CD14-positive monocyte (primary cell): ENCODE measurements at regions not wholly inside any gene's neighbourhood (a gene's known extent, or its start where the extent isn't known, plus 50 kb on each side); places are given as distances from the start of the nearest gene placed in this dataset.

ENCODE experiments used
- DNase-seq, 3 donors: peaks; one replicate each; pipeline ENCODE4 v3.0.0-alpha.2; 2011 to 2022
- H2AFZ ChIP-seq: 2 replicates; pipeline ENCODE4 v1.6.0; 2012; ENCODE audit warnings: mild to moderate bottlenecking, low read depth, low read length, inconsistent platforms; ENCODE audit not compliant: insufficient read depth, poor library complexity, severe bottlenecking
- H3K27ac ChIP-seq, 2 donors: 1 replicate in 1 of 2; 2 replicates in 1 of 2; pipeline ENCODE4 v1.5.1; 2012 to 2013; ENCODE audit warnings: low read length in 2 of 2, control low read depth in 1 of 2, inconsistent platforms in 1 of 2, low read depth in 1 of 2, mild to moderate bottlenecking in 1 of 2
- H3K27me3 ChIP-seq, 2 donors: one replicate each; pipeline versions ENCODE4 v1.6.0 to v1.6.1; 2011 to 2013; ENCODE audit warnings: low read length in 2 of 2; ENCODE audit not compliant: control insufficient read depth in 2 of 2, insufficient read depth in 2 of 2
- H3K36me3 ChIP-seq, 2 donors: replicated peaks in 1 of 2; 1 replicate in 1 of 2; 2 replicates in 1 of 2; pipeline versions ENCODE4 v1.5.1 to v1.6.1; 2012 to 2013; ENCODE audit warnings: low read length in 2 of 2, control low read depth in 1 of 2, inconsistent platforms in 1 of 2, mild to moderate bottlenecking in 1 of 2; ENCODE audit not compliant: insufficient read depth in 2 of 2, control insufficient read depth in 1 of 2
- H3K4me1 ChIP-seq, 2 donors: 1 replicate in 1 of 2; 2 replicates in 1 of 2; pipeline versions ENCODE4 v1.5.1 to v1.6.1; 2012 to 2013; ENCODE audit warnings: low read length in 2 of 2, control low read depth in 1 of 2, inconsistent platforms in 1 of 2, mild to moderate bottlenecking in 1 of 2, moderate library complexity in 1 of 2; ENCODE audit not compliant: insufficient read depth in 2 of 2, control insufficient read depth in 1 of 2
- H3K4me2 ChIP-seq: replicated peaks from 2 replicates; pipeline ENCODE3; 2012; ENCODE audit warnings: low read length, moderate library complexity, mild to moderate bottlenecking; ENCODE audit not compliant: poor library complexity, severe bottlenecking; ENCODE audit errors: extremely low read depth
- H3K4me3 ChIP-seq, 3 experiments: fragments of 200-600 bp in 1 of 3; sonication (generic) in 1 of 3; replicated peaks in 1 of 3; 1 replicate in 2 of 3; 2 replicates in 1 of 3; pipeline ENCODE4 v1.5.1; 2011 to 2013; ENCODE audit warnings: low read length in 3 of 3, mild to moderate bottlenecking in 3 of 3, control low read depth in 2 of 3, low read depth in 2 of 3, inconsistent platforms in 1 of 3, moderate library complexity in 1 of 3
- H3K79me2 ChIP-seq: 2 replicates; pipeline ENCODE4 v1.6.0; 2012; ENCODE audit warnings: mild to moderate bottlenecking, control low read depth, inconsistent platforms, low read length, moderate library complexity; ENCODE audit not compliant: insufficient read depth
- H3K9ac ChIP-seq: 2 replicates; pipeline ENCODE4 v1.6.0; 2017; ENCODE audit warnings: low read length, mild to moderate bottlenecking; ENCODE audit not compliant: insufficient read depth, poor library complexity, severe bottlenecking
- H3K9me3 ChIP-seq, 2 donors: replicated peaks in 1 of 2; 1 replicate in 1 of 2; 2 replicates in 1 of 2; pipeline versions ENCODE4 v1.5.1 to v1.6.1; 2012 to 2013; ENCODE audit warnings: low read length in 2 of 2, control low read depth in 1 of 2; ENCODE audit not compliant: control insufficient read depth in 1 of 2, insufficient read depth in 1 of 2
- H4K20me1 ChIP-seq: 2 replicates; pipeline ENCODE4 v1.6.0; 2012; ENCODE audit warnings: mild to moderate bottlenecking, low read length, control low read depth, moderate library complexity; ENCODE audit not compliant: insufficient read depth
- H3K27ac Mint-ChIP-seq, 7 donors: one replicate each; pipeline ENCODE4 v1.8.0; 2020; ENCODE audit warnings: mild to moderate bottlenecking in 7 of 7, mixed read lengths in 7 of 7, moderate library complexity in 6 of 7, inconsistent platforms in 2 of 7
- H3K27me3 Mint-ChIP-seq, 3 donors: one replicate each; pipeline ENCODE4 v1.8.0; 2021 to 2022; ENCODE audit warnings: low read depth in 3 of 3, mild to moderate bottlenecking in 3 of 3, mixed read lengths in 3 of 3, moderate library complexity in 3 of 3, inconsistent platforms in 1 of 3
- H3K36me3 Mint-ChIP-seq, 2 donors: one replicate each; pipeline ENCODE4 v1.8.0; 2020; ENCODE audit warnings: mixed read lengths in 2 of 2, inconsistent platforms in 1 of 2, mild to moderate bottlenecking in 1 of 2
- H3K4me1 Mint-ChIP-seq: one replicate; pipeline ENCODE4 v1.8.0; 2020; ENCODE audit warnings: mild to moderate bottlenecking, mixed read lengths
- H3K4me3 Mint-ChIP-seq, 2 donors: one replicate each; pipeline ENCODE4 v1.8.0; 2020; ENCODE audit warnings: mild to moderate bottlenecking in 2 of 2, mixed read lengths in 2 of 2, moderate library complexity in 1 of 2
- H3K9me3 Mint-ChIP-seq, 7 donors: one replicate each; pipeline ENCODE4 v1.8.0; 2020 to 2022; ENCODE audit warnings: mixed read lengths in 7 of 7, mild to moderate bottlenecking in 6 of 7, moderate library complexity in 6 of 7, inconsistent platforms in 2 of 7
- WGBS: methylation state at CpG from one replicate; pipeline ENCODE4 v1.1.5; 2013; ENCODE audit warnings: missing lambda C conversion rate; ENCODE audit not compliant: insufficient coverage; 5-methylcytosine and 5-hydroxymethylcytosine counted together
- intact Hi-C, 2 donors: fragments of 100-400 bp; cut with micrococcal nuclease; formaldehyde crosslinking; loops; one replicate each; pipeline versions ENCODE4 v1.15.0 to v1.15.1; 2023
- TF ChIP-seq, protein P1 (sequence below): fragments of 200-600 bp; IDR thresholded peaks from one replicate; pipeline ENCODE4 v1.8.0; 2022; ENCODE audit warnings: antibody characterized with exemption, mild to moderate bottlenecking

DNA sequence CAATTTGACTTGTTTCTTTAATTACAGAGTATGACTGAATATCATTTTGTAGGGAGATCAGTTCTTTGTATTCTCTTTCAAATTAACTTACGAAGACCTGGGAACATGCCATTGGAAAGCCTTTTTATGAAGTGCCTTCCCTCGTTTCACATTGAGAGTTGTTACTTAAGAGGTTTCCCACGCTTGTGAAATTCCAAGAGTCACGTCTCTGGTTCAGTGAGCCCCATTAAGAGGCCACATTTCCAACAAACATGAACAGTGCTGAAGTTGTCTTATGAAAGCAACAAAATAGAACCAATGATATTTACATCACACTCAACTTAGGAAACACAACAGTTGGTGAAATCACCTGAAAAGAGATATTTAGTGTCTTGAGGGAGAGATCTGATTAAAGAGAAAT is 334.1 kb downstream of the TOX3 start:
- H3K4me1 ChIP-seq: no peaks in the 10 kb centered on the region

DNA sequence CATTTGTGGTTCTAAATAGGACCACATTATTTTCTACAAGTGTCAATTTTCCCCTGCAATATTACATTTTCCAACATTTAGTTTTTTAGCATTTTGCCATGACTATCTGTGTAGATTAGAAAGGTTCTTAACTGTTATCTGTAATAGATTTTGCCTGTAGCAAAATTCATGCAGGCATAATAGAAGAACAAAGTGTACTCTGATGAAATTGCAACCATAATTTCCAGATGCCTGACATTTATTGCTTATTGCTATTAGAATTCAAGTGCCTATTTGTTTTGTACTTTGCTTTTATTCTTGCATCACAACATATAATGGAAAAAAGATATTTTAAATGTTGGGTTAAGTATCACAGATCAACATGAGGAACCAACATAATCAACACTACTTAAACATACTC is 337.7 kb downstream of the TOX3 start:
- H3K4me1 Mint-ChIP-seq: no peaks in the 10 kb centered on the region
- no peak overlapping the region for H3K4me3 Mint-ChIP-seq

More for the DNA sequence above, 334.1 kb downstream of the TOX3 start:
- no peaks in the 10 kb centered on the region for H4K20me1 ChIP-seq
- intact Hi-C loops: no loop called here
- Mint-ChIP-seq H3K36me3 (no peaks in the 10 kb centered on the region), H3K27ac (no peak overlapping the region), H3K4me3 (no peak overlapping the region), H3K27me3 (no peaks in the 10 kb centered on the region), H3K9me3 (peaks cover 0 to 11% (median 3%) of the 10 kb centered on the region in 7 donors), H3K4me1 (no peaks in the 10 kb centered on the region)
- no peak overlapping the region for H3K27ac ChIP-seq
- no peak for DNase-seq
- 100% methylated on average over 2 of the region's 4 CpGs for WGBS
- no peak overlapping the region for H3K4me3 ChIP-seq
- H2AFZ ChIP-seq: no peak overlapping the region
- H3K4me2 ChIP-seq: no peak overlapping the region
- H3K9me3 ChIP-seq: no peaks in the 10 kb centered on the region
- H3K9ac ChIP-seq: no peak overlapping the region
- no peaks in the 10 kb centered on the region for H3K27me3 ChIP-seq
- TF ChIP-seq, protein P1, sequence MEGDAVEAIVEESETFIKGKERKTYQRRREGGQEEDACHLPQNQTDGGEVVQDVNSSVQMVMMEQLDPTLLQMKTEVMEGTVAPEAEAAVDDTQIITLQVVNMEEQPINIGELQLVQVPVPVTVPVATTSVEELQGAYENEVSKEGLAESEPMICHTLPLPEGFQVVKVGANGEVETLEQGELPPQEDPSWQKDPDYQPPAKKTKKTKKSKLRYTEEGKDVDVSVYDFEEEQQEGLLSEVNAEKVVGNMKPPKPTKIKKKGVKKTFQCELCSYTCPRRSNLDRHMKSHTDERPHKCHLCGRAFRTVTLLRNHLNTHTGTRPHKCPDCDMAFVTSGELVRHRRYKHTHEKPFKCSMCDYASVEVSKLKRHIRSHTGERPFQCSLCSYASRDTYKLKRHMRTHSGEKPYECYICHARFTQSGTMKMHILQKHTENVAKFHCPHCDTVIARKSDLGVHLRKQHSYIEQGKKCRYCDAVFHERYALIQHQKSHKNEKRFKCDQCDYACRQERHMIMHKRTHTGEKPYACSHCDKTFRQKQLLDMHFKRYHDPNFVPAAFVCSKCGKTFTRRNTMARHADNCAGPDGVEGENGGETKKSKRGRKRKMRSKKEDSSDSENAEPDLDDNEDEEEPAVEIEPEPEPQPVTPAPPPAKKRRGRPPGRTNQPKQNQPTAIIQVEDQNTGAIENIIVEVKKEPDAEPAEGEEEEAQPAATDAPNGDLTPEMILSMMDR: no peak
- no peaks in the 10 kb centered on the region for H3K36me3 ChIP-seq
- no peaks in the 10 kb centered on the region for H3K79me2 ChIP-seq

More for the DNA sequence above, 337.7 kb downstream of the TOX3 start:
- H3K9ac ChIP-seq: no peak overlapping the region
- H2AFZ ChIP-seq: no peak overlapping the region
- H3K79me2 ChIP-seq: no peaks in the 10 kb centered on the region
- H3K4me1 ChIP-seq: no peaks in the 10 kb centered on the region
- Mint-ChIP-seq H3K27ac (no peak overlapping the region), H3K27me3 (no peaks in the 10 kb centered on the region), H3K36me3 (no peaks in the 10 kb centered on the region), H3K9me3 (peaks cover 0 to 6% (median 3%) of the 10 kb centered on the region in 7 donors)
- H3K4me2 ChIP-seq: no peak overlapping the region
- H3K9me3 ChIP-seq: no peaks in the 10 kb centered on the region
- H3K27ac ChIP-seq: no peak overlapping the region
- no peak for DNase-seq
- intact Hi-C loops: no loop called here
- H3K27me3 ChIP-seq: no peaks in the 10 kb centered on the region
- H4K20me1 ChIP-seq: no peaks in the 10 kb centered on the region
- H3K4me3 ChIP-seq: no peak overlapping the region
- no peaks in the 10 kb centered on the region for H3K36me3 ChIP-seq
- TF ChIP-seq, protein P1: no peak
